H9 (cell line): ENCODE measurements at regions not wholly inside any gene's neighbourhood (a gene's known extent, or its start where the extent isn't known, plus 50 kb on each side); places are given as distances from the start of the nearest gene placed in this dataset.

ENCODE experiments used
- DNase-seq: peaks from one replicate; pipeline ENCODE4 v3.0.0-alpha.2; 2017
- H2AFZ ChIP-seq: one replicate; pipeline ENCODE4 v1.6.1; 2013; ENCODE audit warnings: mild to moderate bottlenecking, low read length, control low read depth, moderate library complexity
- H2AK5ac ChIP-seq: 2 replicates; pipeline ENCODE4 v1.6.1; 2013; ENCODE audit warnings: low read length, control low read depth, mixed read lengths; ENCODE audit not compliant: insufficient read length
- H2BK120ac ChIP-seq: one replicate; pipeline ENCODE4 v1.6.1; 2013; ENCODE audit warnings: low read depth, mild to moderate bottlenecking, low read length, control low read depth, inconsistent platforms; ENCODE audit not compliant: poor library complexity, severe bottlenecking
- H2BK12ac ChIP-seq: 2 replicates; pipeline ENCODE4 v1.6.1; 2013; ENCODE audit warnings: low read length, control low read depth, mixed read lengths, low read depth; ENCODE audit not compliant: insufficient read length
- H2BK15ac ChIP-seq: 2 replicates; pipeline ENCODE4 v1.6.1; 2013; ENCODE audit warnings: low read depth, low read length, control low read depth
- H2BK20ac ChIP-seq: one replicate; pipeline ENCODE4 v1.6.1; 2013; ENCODE audit warnings: low read depth, mild to moderate bottlenecking, low read length, control low read depth, inconsistent platforms; ENCODE audit not compliant: poor library complexity, severe bottlenecking
- H2BK5ac ChIP-seq: 2 replicates; pipeline ENCODE4 v1.6.1; 2013; ENCODE audit warnings: low read length, control low read depth, mixed read lengths; ENCODE audit not compliant: insufficient read length
- H3K14ac ChIP-seq: 2 replicates; pipeline ENCODE4 v1.6.1; 2013; ENCODE audit warnings: low read length, control low read depth; ENCODE audit not compliant: insufficient read depth
- H3K18ac ChIP-seq: 2 replicates; pipeline ENCODE4 v1.6.1; 2013; ENCODE audit warnings: low read depth, mild to moderate bottlenecking, mixed read lengths, low read length, control low read depth; ENCODE audit not compliant: insufficient read length
- H3K23ac ChIP-seq: 2 replicates; pipeline ENCODE4 v1.6.1; 2013; ENCODE audit warnings: low read length, control low read depth, mixed read lengths, low read depth; ENCODE audit not compliant: insufficient read length
- H3K23me2 ChIP-seq: 2 replicates; pipeline ENCODE4 v1.6.1; 2013; ENCODE audit warnings: low read depth, mild to moderate bottlenecking, mixed read lengths, low read length, control low read depth; ENCODE audit not compliant: insufficient read length, poor library complexity, severe bottlenecking
- H3K27ac ChIP-seq: 2 replicates; pipeline ENCODE4 v1.5.1; 2013; ENCODE audit warnings: low read length, control low read depth, mixed read lengths, low read depth; ENCODE audit not compliant: insufficient read length
- H3K27me3 ChIP-seq: 2 replicates; pipeline ENCODE4 v1.6.1; 2013; ENCODE audit warnings: low read length, control low read depth, inconsistent platforms; ENCODE audit not compliant: insufficient read depth
- H3K4ac ChIP-seq: 2 replicates; pipeline ENCODE4 v1.6.1; 2013; ENCODE audit warnings: low read depth, mild to moderate bottlenecking, control low read depth, inconsistent platforms, low read length, moderate library complexity
- H3K4me1 ChIP-seq: 2 replicates; pipeline ENCODE4 v1.6.1; 2013; ENCODE audit warnings: low read length, control low read depth, inconsistent platforms; ENCODE audit not compliant: insufficient read depth
- H3K4me2 ChIP-seq: 2 replicates; pipeline ENCODE4 v1.6.1; 2013; ENCODE audit warnings: low read length, control low read depth, mixed read lengths; ENCODE audit not compliant: insufficient read length, insufficient read depth
- H3K56ac ChIP-seq: 2 replicates; pipeline ENCODE4 v1.6.1; 2013; ENCODE audit warnings: low read depth, mild to moderate bottlenecking, mixed read lengths, low read length, control low read depth; ENCODE audit not compliant: insufficient read length
- H3K79me1 ChIP-seq: 2 replicates; pipeline ENCODE4 v1.6.1; 2013; ENCODE audit warnings: low read depth, mild to moderate bottlenecking, moderate library complexity, low read length, control low read depth, inconsistent platforms; ENCODE audit not compliant: insufficient read depth, poor library complexity, severe bottlenecking
- H3K79me2 ChIP-seq: 2 replicates; pipeline ENCODE4 v1.6.1; 2013; ENCODE audit warnings: low read length, control low read depth, inconsistent platforms; ENCODE audit not compliant: insufficient read depth
- H3K9ac ChIP-seq: 2 replicates; pipeline ENCODE4 v1.6.1; 2013; ENCODE audit warnings: low read length, control low read depth, mixed read lengths; ENCODE audit not compliant: insufficient read length; ENCODE audit errors: extremely low read depth
- H3K9me3 ChIP-seq: one replicate; pipeline ENCODE4 v1.6.1; 2013; ENCODE audit warnings: low read depth, low read length, inconsistent platforms; ENCODE audit not compliant: control insufficient read depth
- H3T11ph ChIP-seq: one replicate; pipeline ENCODE4 v1.6.1; 2013; ENCODE audit warnings: mild to moderate bottlenecking, low read length, control low read depth, inconsistent platforms
- H4K20me1 ChIP-seq: one replicate; pipeline ENCODE4 v1.6.1; 2013; ENCODE audit not compliant: control insufficient read depth, insufficient read length, insufficient read depth
- H4K5ac ChIP-seq: 2 replicates; pipeline ENCODE4 v1.6.1; 2013; ENCODE audit warnings: low read depth, mild to moderate bottlenecking, mixed read lengths, low read length, control low read depth; ENCODE audit not compliant: insufficient read length
- H4K8ac ChIP-seq: replicated peaks from 2 replicates; pipeline ENCODE4 v1.6.1; 2013; ENCODE audit warnings: low read length, control low read depth, mixed read lengths, low read depth; ENCODE audit not compliant: insufficient read length
- H4K91ac ChIP-seq: 2 replicates; pipeline ENCODE4 v1.6.1; 2013; ENCODE audit warnings: low read depth, mild to moderate bottlenecking, moderate library complexity, mixed read lengths, low read length, control low read depth; ENCODE audit not compliant: insufficient read length
- H3K27ac Mint-ChIP-seq, 3 experiments: 2 replicates in 2 of 3; 3 replicates in 1 of 3; pipeline ENCODE4 v1.8.0; 2020 to 2021; ENCODE audit warnings: mixed read lengths in 3 of 3, mild to moderate bottlenecking in 1 of 3, moderate library complexity in 1 of 3
- H3K27me3 Mint-ChIP-seq: 2 replicates; pipeline ENCODE4 v1.8.0; 2021; ENCODE audit warnings: low read depth, mild to moderate bottlenecking, moderate library complexity, mixed read lengths
- H3K36me3 Mint-ChIP-seq, 3 experiments: 2 replicates in 2 of 3; 3 replicates in 1 of 3; pipeline ENCODE4 v1.8.0; 2020 to 2021; ENCODE audit warnings: low read depth in 3 of 3, mixed read lengths in 3 of 3; ENCODE audit not compliant: insufficient read depth in 1 of 3
- H3K4me1 Mint-ChIP-seq, 2 experiments: 2 replicates each; pipeline ENCODE4 v1.8.0; 2020; ENCODE audit warnings: mixed read lengths in 2 of 2
- H3K4me3 Mint-ChIP-seq, 2 experiments: 2 replicates in 1 of 2; 3 replicates in 1 of 2; pipeline ENCODE4 v1.8.0; 2020 to 2021; ENCODE audit warnings: mild to moderate bottlenecking in 2 of 2, mixed read lengths in 2 of 2, moderate library complexity in 1 of 2
- H3K9me3 Mint-ChIP-seq, 2 experiments: 2 replicates in 1 of 2; 3 replicates in 1 of 2; pipeline ENCODE4 v1.8.0; 2020; ENCODE audit warnings: mild to moderate bottlenecking in 2 of 2, mixed read lengths in 2 of 2, moderate library complexity in 1 of 2
- CTCF ChIP-seq: fragments of 200-600 bp; sonication (generic); conservative IDR thresholded peaks from 3 replicates; pipeline ENCODE4 v1.8.0; 2021; ENCODE audit warnings: antibody characterized with exemption, mild to moderate bottlenecking
- WGBS: extraction: QIAGEN DNeasy Blood & Tissue Kit; methylation state at CpG from one replicate; pipeline ENCODE4 v1.1.7; 2013; ENCODE audit warnings: missing lambda C conversion rate, low lambda C conversion rate, mixed read lengths; ENCODE audit not compliant: insufficient read length; ENCODE audit errors: extremely low coverage; 5-methylcytosine and 5-hydroxymethylcytosine counted together

- TF ChIP-seq CTCF = no peak
- no peak overlapping the region for H3K9ac ChIP-seq
- H3K14ac ChIP-seq = no peak overlapping the region
- DNase-seq = no peak
- no peak overlapping the region for H2AFZ ChIP-seq
- Mint-ChIP-seq H3K27me3 (no peaks in the 10 kb centered on the region), H3K4me3 (no peak overlapping the region), H3K4me1 (no peaks in the 10 kb centered on the region), H3K9me3 (no peaks in the 10 kb centered on the region), H3K27ac (no peak overlapping the region), H3K36me3 (no peaks in the 10 kb centered on the region)
- no peak overlapping the region for H2BK20ac ChIP-seq
- no peak overlapping the region for H4K91ac ChIP-seq
- no peaks in the 10 kb centered on the region for H3K9me3 ChIP-seq
- no peak overlapping the region for H2BK15ac ChIP-seq
- no peak overlapping the region for H3K56ac ChIP-seq
- no CpG with 5 or more reads among the region's 1 CpG for WGBS
- H3K18ac ChIP-seq = no peak overlapping the region
- H3T11ph ChIP-seq = no peak overlapping the region
- H3K79me2 ChIP-seq = no peaks in the 10 kb centered on the region
- no peak overlapping the region for H3K4me2 ChIP-seq
- no peak overlapping the region for H2BK12ac ChIP-seq
- H3K4ac ChIP-seq = no peak overlapping the region
- no peak overlapping the region for H3K23ac ChIP-seq
- H2AK5ac ChIP-seq = no peak overlapping the region
- no peaks in the 10 kb centered on the region for H3K23me2 ChIP-seq
- H2BK5ac ChIP-seq = no peak overlapping the region
- no peaks in the 10 kb centered on the region for H4K20me1 ChIP-seq
- H3K4me1 ChIP-seq = no peaks in the 10 kb centered on the region
- no peak overlapping the region for H2BK120ac ChIP-seq
- H3K27me3 ChIP-seq = no peaks in the 10 kb centered on the region
- no peak overlapping the region for H4K5ac ChIP-seq
- H3K27ac ChIP-seq = no peak overlapping the region
- no peaks in the 10 kb centered on the region for H3K79me1 ChIP-seq
- H4K8ac ChIP-seq = no peak overlapping the region
Measured at GRCh38 chr11:127866109-127866508, 721.2 kb downstream of the ETS1 start.
